ACHN (cell line): ENCODE measurements at regions not wholly inside any gene's neighbourhood (a gene's known extent, or its start where the extent isn't known, plus 50 kb on each side); places are given as distances from the start of the nearest gene placed in this dataset.
"Not testable (repeated sequence)": the region's sequence is repeated elsewhere in the genome, so short reads cannot be mapped to it uniquely, and the experiment has no call there.

Source experiments
- DNase-seq: peaks from one replicate; pipeline ENCODE4 v3.0.0-alpha.2; 2015
- in situ Hi-C: cut with HindIII; loops from 2 replicates; pipeline ENCODE4 v1.10.0; 2017; ENCODE audit warnings: low sequenced_read_pairs, low pct_ligation_motif_present, low pct_unique_long_range_greater_than_20kb

DNA sequence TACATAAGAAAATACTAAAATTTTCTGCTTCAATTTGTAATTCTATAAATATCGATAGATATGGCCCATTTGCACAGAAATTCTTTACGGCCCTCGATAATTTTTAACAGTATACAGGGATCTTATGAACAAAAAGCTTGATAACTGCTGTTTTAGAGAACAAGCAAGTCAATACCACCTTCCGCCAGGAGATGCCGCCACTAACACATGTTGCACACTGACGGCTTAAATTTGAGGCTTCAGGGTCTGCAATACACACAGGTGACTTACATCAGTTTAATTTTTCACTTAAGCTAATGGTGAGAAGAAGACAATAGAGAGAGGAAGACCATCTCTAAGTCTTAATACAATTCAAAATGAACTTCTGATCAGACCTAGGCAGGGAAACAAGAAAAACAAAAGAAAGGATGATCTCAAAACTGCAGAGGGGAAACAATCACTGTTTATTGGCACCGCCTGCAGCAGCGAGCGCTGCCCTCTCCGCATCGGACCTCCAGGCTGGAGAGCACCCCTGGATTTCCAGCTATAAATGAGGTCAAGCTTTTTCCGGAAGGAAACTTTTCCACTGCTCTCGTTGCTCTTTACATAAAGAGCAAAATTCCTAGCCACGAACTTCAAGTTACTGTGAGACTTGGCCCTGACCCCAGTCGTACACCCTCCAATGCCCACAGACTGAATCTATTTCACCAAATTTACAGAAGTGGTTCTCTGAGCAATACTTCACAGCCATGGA, 53.9 kb downstream of the OTOR start:
- peak; percentile 49 for DNase-seq
- in situ Hi-C loops, result loop anchor here (25.0 kb wide), 1 partner anchor 610 kb away; no protein-coding TSS in a partner anchor

DNA sequence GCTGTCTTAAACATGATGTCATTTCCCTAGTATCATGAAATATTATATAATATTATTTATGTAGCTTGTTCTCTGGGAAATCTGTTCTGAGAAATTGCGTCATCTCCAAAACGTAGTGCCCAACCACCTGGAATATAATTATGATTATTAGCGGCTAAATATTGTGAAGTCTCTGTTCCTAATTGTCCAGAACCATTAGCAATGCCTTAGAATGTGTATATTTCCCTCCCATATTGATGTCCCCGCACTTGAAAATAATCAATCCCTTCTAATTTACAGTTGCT, 54.4 kb downstream of the OTOR start:
- in situ Hi-C loops, result loop anchor here (25.0 kb wide), 1 partner anchor 610 kb away; no protein-coding TSS in a partner anchor
- no peak for DNase-seq

DNA sequence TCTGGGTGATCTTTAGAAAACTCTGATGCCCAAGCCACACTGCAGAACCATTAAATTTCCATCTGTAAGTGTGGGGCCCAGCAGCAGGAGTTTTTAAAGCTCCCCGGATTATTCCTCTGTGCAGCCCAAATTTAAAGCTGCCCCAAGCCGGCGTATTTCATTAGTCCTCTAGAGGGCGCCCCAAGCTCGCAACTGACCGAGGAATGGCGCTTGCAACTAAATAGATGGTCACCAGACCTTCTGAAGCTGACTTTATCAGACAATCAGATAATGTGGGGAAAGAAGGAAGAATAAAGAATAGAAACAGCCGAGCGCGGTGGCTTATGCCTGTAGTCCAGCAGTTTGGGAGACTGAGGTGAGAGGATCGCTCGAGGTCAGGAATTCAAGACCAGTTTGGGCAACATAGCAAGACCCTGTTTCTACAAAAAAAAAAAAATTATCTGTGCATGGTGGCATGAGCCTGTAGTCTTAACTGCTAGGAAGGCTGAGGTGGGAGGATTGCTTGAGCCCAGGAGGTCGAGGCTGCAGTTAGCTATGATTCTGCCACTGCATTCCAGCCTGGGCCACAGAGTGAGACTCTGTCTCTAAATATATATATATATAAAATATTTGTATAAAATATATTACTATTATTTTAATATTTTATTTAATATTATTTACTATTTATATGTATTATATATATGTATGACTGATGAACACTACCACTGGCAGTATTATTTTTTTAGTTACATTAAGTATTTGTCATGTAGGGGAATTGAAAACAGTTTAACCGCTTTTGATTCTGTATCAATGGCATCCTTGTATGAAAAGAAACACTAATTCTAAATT, 56.0 kb downstream of the OTOR start:
- in situ Hi-C loops, result loop anchor here (25.0 kb wide), 1 partner anchor 608 kb away; no protein-coding TSS in a partner anchor
- peak; percentile 41 for DNase-seq

- DNase-seq, result no peak
- in situ Hi-C loops, result loop anchor here (25.0 kb wide), 1 partner anchor 608 kb away; no protein-coding TSS in a partner anchor
Observed at GRCh38 chr20:16804793-16805187, 56.6 kb downstream of the OTOR start.

GRCh38 chr20:16806061-16806460, 57.9 kb downstream of the OTOR start:
- no peak for DNase-seq
- in situ Hi-C loops, result loop anchor here (25.0 kb wide), 1 partner anchor 606 kb away; no protein-coding TSS in a partner anchor

DNA sequence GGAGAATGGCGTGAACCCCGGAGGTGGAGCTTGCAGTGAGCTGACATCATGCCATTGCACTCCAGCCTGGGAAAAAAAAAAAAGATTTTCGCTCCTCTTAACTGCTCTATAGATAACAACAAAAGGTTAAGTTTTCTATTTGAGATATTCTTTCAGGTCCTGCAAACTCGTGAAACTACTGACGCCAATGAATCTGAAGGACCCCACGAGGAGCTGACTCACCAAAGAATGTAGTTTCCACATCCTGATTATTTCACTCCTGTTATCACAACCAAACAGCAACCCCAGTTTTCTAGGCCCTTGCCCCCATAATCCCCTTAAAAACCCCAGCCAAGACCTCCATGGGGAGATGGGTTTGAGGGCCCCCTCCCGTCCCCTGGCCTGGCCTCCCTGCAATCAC, 58.7 kb downstream of the OTOR start:
- in situ Hi-C loops, result loop anchor here (25.0 kb wide), 1 partner anchor 605 kb away; no protein-coding TSS in a partner anchor
- peak; percentile 30 for DNase-seq

DNA sequence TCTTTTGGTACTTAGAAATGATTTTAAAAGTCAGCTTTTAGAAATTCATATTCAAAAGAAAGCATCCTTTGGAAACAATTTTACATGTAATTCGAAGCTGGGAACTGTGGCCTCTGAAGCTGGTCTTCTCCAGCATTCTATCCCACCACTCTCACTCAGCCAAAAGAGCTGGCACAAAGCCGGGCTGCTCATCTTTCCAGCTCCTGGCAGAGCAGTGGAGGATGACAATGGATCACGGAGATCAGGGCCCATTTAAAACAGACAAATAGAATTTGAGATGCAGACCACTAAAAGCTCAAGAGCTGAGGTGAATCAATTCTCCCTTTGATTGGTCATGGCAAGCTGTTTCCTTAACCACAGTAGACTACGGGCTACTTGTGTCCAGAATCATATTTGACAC, 60.6 kb downstream of the OTOR start:
- in situ Hi-C loops, result loop anchor here (25.0 kb wide), 1 partner anchor 604 kb away; no protein-coding TSS in a partner anchor
- DNase-seq, result no peak

DNA sequence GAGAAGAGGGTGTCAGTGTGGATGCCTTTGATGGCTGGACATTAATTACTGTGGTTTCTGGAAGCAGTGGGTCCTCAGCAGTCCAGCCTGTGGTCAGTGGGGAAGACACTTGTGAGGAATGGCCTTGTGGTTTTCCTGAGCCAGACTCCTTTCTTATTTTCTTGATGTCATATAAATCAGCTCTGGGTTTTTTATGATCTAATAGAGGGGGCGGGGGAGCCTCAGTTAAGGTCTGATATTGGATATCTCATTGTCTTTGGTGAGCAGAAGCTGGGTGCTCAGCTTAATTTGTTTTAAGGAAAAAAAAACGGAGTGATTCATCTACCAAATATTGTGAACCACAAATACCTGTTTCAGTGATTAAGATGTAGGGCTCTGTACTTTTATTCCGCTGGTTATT, 62.1 kb downstream of the OTOR start:
- no peak for DNase-seq
- in situ Hi-C loops, result loop anchor here (25.0 kb wide), 1 partner anchor 602 kb away; no protein-coding TSS in a partner anchor

DNA sequence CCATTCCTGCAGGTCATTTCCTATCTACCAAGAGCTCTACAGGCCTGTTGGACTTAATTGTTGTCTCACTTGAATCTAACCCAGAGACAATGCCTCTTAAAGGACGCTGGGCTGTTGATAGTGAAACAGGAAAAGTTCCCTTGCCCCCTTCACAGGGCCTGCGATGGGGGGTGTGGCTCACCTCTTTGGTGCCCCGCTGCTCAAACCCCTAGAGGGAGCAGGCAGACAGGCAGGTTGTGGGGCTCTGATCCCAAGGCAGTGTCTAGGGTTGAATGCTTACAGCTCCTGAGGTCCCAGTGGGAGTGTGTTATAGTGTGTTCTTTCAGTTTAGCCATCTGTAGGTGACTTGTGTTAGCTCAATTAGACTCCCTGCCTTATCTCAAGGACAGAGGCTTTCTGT, 68.0 kb downstream of the OTOR start:
- DNase-seq, result no peak
- in situ Hi-C loops, result loop anchor here (25.0 kb wide), 1 partner anchor 596 kb away; no protein-coding TSS in a partner anchor

DNA sequence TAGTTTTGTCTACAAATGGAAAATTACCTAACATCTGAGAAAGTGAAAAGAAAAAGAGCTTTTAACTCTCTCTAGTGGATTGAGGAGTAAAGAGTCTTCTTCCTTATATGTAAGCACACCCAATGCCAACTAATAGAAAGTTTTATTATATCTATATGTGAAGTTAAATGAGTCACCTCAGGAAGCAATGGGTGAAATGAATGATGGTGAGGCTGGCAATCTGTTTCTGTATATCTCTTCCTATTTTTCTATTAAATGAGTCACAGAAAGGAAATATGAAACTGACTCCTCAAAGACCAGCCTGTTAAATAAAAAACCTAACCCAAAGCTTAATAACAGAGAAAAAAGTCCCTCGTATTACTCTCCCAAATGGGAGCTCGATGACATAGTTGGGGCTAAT, 71.3 kb downstream of the OTOR start:
- DNase-seq, result no peak
- in situ Hi-C loops, result loop anchor here (25.0 kb wide), 1 partner anchor 593 kb away; no protein-coding TSS in a partner anchor

GRCh38 chr20:16821211-16822089, 73.3 kb downstream of the OTOR start:
- in situ Hi-C loops, result loop anchor here (25.0 kb wide), 1 partner anchor 591 kb away; no protein-coding TSS in a partner anchor
- peak; percentile 85 for DNase-seq

DNA sequence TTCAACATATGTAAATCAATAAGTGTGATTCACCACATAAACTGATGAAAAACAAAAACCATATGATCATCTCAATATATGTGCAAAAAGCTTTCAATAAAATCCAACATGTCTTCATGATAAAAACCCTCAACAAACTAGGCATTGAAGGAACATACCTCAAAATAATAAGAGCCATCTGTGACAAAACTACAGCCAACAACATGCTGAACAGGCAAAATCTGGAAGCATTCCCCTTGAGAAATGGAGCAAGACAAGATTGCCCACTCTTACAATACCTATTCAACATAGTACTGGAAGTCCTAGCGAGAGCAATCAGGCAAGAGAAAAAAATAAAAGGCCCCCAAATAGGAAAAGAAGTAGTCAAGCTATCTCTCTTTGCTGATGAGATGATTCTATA, 76.5 kb downstream of the OTOR start:
- in situ Hi-C loops, result loop anchor here (25.0 kb wide), 1 partner anchor 588 kb away; no protein-coding TSS in a partner anchor
- no peak for DNase-seq

GRCh38 chr20:16828666-16829305, 80.6 kb downstream of the OTOR start:
- in situ Hi-C loops, result no loop called here
- no peak for DNase-seq

DNA sequence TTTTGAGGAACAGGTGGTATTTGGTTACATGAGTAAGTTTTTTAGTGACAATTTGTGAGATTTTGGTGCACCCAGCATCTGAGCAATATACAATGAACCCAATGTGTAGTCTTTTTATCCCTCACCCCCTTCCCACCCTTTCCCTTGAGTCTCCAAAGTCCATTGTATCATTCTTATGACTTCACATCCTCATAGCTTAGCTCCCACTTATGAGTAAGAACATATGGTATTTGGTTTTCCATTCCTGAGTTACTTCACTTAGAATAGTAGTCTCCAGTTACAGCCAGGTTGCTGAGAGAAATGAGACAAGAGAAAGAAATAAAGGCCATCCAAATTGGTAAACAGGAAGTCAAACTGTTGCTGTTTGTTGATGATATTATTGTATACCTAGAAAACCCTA, 87.5 kb downstream of the OTOR start:
- peak; percentile 22 for DNase-seq
- in situ Hi-C loops, result not testable (repeated sequence)

DNA sequence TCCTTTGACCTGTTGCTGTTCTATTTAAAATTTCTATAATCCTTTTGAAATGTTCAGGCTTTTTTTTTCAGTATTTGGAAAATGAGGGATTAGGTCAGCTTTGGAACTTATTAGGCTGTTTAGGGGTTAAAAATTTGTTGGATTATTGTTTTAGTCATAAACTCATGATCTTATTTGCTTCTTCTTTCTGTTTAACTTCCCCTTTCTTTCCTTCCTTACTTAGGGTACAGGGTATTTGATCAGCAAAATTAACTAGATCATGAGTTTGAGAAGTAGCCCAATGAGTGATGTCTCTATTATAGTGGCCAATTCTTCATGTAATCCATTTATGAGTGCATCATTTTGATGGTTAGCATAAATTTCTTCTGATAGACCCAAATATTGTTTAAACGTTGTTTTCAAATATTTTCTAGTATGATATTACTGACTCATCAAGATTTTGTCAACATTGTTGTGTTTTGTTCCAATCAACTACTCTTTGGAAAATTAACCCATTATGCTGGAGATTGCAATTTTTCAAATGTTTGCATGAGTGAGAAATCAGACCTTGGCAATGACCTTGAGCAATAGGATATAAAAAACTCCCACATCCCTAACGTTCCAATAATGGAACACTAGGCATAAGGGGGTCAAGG, 94.4 kb downstream of the OTOR start:
- no peak for DNase-seq
- in situ Hi-C loops, result no loop called here

GRCh38 chr20:16844406-16844805, 96.2 kb downstream of the OTOR start:
- in situ Hi-C loops, result no loop called here
- DNase-seq, result no peak

GRCh38 chr20:16846006-16846405, 97.8 kb downstream of the OTOR start:
- DNase-seq, result peak; percentile 58
- in situ Hi-C loops, result no loop called here

DNA sequence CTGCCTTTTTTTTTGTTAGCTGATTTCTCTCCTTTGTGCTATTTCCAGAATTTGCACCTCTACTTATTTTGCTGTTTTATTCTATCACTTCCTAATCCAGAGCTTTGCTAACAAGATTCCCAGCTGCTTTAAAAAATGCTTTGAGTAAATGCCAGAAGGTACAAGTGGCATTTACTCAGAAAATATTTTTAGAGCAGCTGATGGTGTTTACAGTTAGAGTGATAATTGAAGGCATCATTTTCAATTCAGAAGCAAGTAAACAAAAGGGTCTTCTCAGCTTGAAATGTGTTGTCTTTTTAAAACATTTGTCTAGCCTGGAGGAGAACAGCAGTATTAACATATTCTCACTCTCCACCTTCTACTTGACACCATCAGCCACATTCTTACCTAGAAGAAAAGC, 99.9 kb downstream of the OTOR start:
- DNase-seq, result no peak

More for the DNA sequence above, 99.9 kb downstream of the OTOR start:
- in situ Hi-C loops, result no loop called here
